Right ventricle myocardium superior (tissue), 1 donor: ENCODE measurements at regions not wholly inside any gene's neighbourhood (a gene's known extent, or its start where the extent isn't known, plus 50 kb on each side); places are given as distances from the start of the nearest gene placed in this dataset.
"Not testable (repeated sequence)": the region's sequence is repeated elsewhere in the genome, so short reads cannot be mapped to it uniquely, and the experiment has no call there.

ENCODE experiments used
- ATAC-seq: fragments of 200-7000 bp; cut with Tn5 transposase; one replicate; pipeline ENCODE4 v1.9.1; 2020; ENCODE audit warnings: mild to moderate bottlenecking; ENCODE audit not compliant: poor library complexity
- DNase-seq: peaks from one replicate; pipeline ENCODE4 v3.0.0-alpha.2; 2020
- intact Hi-C: fragments of 100-400 bp; cut with DNase I; formaldehyde crosslinking; loops from one replicate; pipeline ENCODE4 v1.11.2; 2022
- donor health status: DM: no; HTN: yes; CAD: no; lungs with severe emphysema.

- intact Hi-C loops, result no loop called here
- no peak for ATAC-seq
Observed at GRCh38 chr21:22710721-22711120, 1712.5 kb downstream of the NCAM2 start.

GRCh38 chr21:22711636-22712035 lies 1713.4 kb downstream of the NCAM2 start:
- intact Hi-C loops, result no loop called here
- DNase-seq (no peak), ATAC-seq (no peak)

More at GRCh38 chr21:22710721-22711120, 1712.5 kb downstream of the NCAM2 start:
- DNase-seq, result no peak

GRCh38 chr21:22725436-22725835 lies 1727.2 kb downstream of the NCAM2 start:
- no peak for DNase-seq
- intact Hi-C loops, result no loop called here
- ATAC-seq, result no peak

- intact Hi-C loops, result no loop called here
- DNase-seq (no peak), ATAC-seq (no peak)
Observed at GRCh38 chr21:22728091-22728490, 1729.9 kb downstream of the NCAM2 start.

- DNase-seq, result no peak
Observed at GRCh38 chr21:22743085-22743484, 1744.9 kb downstream of the NCAM2 start.

GRCh38 chr21:22754746-22755145 lies 1756.5 kb downstream of the NCAM2 start:
- intact Hi-C loops, result no loop called here
- no peak for ATAC-seq
- no peak for DNase-seq

More at GRCh38 chr21:22743085-22743484, 1744.9 kb downstream of the NCAM2 start:
- intact Hi-C loops, result no loop called here
- no peak for ATAC-seq

GRCh38 chr21:22758478-22758877 lies 1760.3 kb downstream of the NCAM2 start:
- DNase-seq (no peak), ATAC-seq (no peak)
- intact Hi-C loops, result no loop called here

- intact Hi-C loops, result no loop called here
- DNase-seq (no peak), ATAC-seq (no peak)
Observed at GRCh38 chr21:22762463-22762862, 1764.3 kb downstream of the NCAM2 start.

- ATAC-seq, result no peak
- no peak for DNase-seq
- intact Hi-C loops, result no loop called here
Observed at GRCh38 chr21:22763442-22763841, 1765.2 kb downstream of the NCAM2 start.

GRCh38 chr21:22764222-22764621 lies 1766.0 kb downstream of the NCAM2 start:
- DNase-seq (no peak), ATAC-seq (no peak)

GRCh38 chr21:22791376-22791775 lies 1793.2 kb downstream of the NCAM2 start:
- DNase-seq (no peak), ATAC-seq (no peak)
- intact Hi-C loops, result loop anchor here (10.0 kb wide), 1 partner anchor 1627 kb away; no protein-coding TSS in a partner anchor

More at GRCh38 chr21:22764222-22764621, 1766.0 kb downstream of the NCAM2 start:
- intact Hi-C loops, result no loop called here

- DNase-seq (no peak), ATAC-seq (no peak)
- intact Hi-C loops, result loop anchor here (10.0 kb wide), 1 partner anchor 1627 kb away; no protein-coding TSS in a partner anchor
Observed at GRCh38 chr21:22791986-22792560, 1793.9 kb downstream of the NCAM2 start.

GRCh38 chr21:22795091-22795490 lies 1796.9 kb downstream of the NCAM2 start:
- DNase-seq (no peak), ATAC-seq (no peak)
- intact Hi-C loops, result loop anchor here (10.0 kb wide), 1 partner anchor 1630 kb away; no protein-coding TSS in a partner anchor

GRCh38 chr21:22795644-22796043 lies 1797.4 kb downstream of the NCAM2 start:
- intact Hi-C loops, result loop anchor here (10.0 kb wide), 1 partner anchor 1631 kb away; no protein-coding TSS in a partner anchor
- ATAC-seq, result no peak
- no peak for DNase-seq

GRCh38 chr21:22796147-22796546 lies 1797.9 kb downstream of the NCAM2 start:
- intact Hi-C loops, result loop anchor here (10.0 kb wide), 1 partner anchor 1631 kb away; no protein-coding TSS in a partner anchor

GRCh38 chr21:22804151-22804550 lies 1805.9 kb downstream of the NCAM2 start:
- ATAC-seq (no peak), DNase-seq (no peak)
- intact Hi-C loops, result no loop called here

More at GRCh38 chr21:22796147-22796546, 1797.9 kb downstream of the NCAM2 start:
- no peak for DNase-seq
- ATAC-seq, result no peak

GRCh38 chr21:22806278-22806677 lies 1808.1 kb downstream of the NCAM2 start:
- DNase-seq (no peak), ATAC-seq (no peak)
- intact Hi-C loops, result no loop called here

- ATAC-seq (no peak), DNase-seq (no peak)
- intact Hi-C loops, result no loop called here
Observed at GRCh38 chr21:22813201-22813600, 1815.0 kb downstream of the NCAM2 start.

GRCh38 chr21:22818681-22819485 lies 1820.7 kb downstream of the NCAM2 start:
- intact Hi-C loops, ATAC-seq: not testable (repeated sequence)
- DNase-seq, result peak; percentile 10

- intact Hi-C loops, result no loop called here
- no peak for DNase-seq
Observed at GRCh38 chr21:22827422-22827821, 1829.2 kb downstream of the NCAM2 start.

More at GRCh38 chr21:22827422-22827821, 1829.2 kb downstream of the NCAM2 start:
- no peak for ATAC-seq
